Astrocyte of the cerebellum (primary cell): ENCODE measurements at regions not wholly inside any gene's neighbourhood (a gene's known extent, or its start where the extent isn't known, plus 50 kb on each side); places are given as distances from the start of the nearest gene placed in this dataset.

Source experiments
- DNase-seq: peaks from one replicate; pipeline ENCODE4 v3.0.0-alpha.2; 2011; ENCODE audit warnings: low read depth
- H3K4me3 ChIP-seq: 2 replicates; pipeline ENCODE4 v1.5.1; 2011; ENCODE audit warnings: mild to moderate bottlenecking, low read depth, low read length, moderate library complexity
- in situ Hi-C: cut with HindIII; loops from 2 replicates; pipeline ENCODE4 v1.10.0; 2017; ENCODE audit warnings: low sequenced_read_pairs
- TF ChIP-seq, protein P1 (sequence below): IDR thresholded peaks from 2 replicates; pipeline ENCODE4 v1.5.1; 2012; ENCODE audit warnings: low read length, low read depth, moderate library complexity, mild to moderate bottlenecking; ENCODE audit errors: missing control alignments

DNA sequence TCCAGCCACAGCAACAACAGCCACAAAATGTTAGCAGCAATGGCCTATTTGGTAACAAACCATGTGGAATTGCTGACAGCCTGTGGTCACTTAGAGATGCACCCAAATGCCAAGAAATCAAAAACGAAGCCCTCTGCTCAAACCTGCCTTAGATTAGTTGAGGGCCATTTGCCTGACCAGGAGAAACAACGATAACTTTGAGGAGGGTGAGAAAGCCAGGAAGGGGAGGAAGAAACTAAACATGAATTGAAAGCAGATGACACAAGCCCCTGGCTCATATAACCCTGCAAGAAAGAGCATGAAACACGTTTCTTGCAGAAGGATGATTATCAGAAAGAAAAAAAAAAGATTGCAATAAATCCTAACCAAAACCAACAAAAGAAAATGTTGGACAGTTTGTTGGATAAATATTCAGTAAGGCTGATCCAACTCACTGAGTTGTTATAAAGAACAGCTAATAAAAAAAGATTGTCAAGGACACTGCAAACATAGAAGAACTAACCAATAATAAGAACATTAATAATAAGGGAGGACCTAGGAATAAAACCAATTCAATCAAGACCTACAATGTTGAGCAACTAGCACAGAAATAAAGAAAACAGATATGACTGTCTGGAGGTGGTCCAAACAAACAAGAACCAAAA is 140.5 kb upstream of the SLC30A5 start:
- TF ChIP-seq, protein P1, sequence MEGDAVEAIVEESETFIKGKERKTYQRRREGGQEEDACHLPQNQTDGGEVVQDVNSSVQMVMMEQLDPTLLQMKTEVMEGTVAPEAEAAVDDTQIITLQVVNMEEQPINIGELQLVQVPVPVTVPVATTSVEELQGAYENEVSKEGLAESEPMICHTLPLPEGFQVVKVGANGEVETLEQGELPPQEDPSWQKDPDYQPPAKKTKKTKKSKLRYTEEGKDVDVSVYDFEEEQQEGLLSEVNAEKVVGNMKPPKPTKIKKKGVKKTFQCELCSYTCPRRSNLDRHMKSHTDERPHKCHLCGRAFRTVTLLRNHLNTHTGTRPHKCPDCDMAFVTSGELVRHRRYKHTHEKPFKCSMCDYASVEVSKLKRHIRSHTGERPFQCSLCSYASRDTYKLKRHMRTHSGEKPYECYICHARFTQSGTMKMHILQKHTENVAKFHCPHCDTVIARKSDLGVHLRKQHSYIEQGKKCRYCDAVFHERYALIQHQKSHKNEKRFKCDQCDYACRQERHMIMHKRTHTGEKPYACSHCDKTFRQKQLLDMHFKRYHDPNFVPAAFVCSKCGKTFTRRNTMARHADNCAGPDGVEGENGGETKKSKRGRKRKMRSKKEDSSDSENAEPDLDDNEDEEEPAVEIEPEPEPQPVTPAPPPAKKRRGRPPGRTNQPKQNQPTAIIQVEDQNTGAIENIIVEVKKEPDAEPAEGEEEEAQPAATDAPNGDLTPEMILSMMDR, result no peak

DNA sequence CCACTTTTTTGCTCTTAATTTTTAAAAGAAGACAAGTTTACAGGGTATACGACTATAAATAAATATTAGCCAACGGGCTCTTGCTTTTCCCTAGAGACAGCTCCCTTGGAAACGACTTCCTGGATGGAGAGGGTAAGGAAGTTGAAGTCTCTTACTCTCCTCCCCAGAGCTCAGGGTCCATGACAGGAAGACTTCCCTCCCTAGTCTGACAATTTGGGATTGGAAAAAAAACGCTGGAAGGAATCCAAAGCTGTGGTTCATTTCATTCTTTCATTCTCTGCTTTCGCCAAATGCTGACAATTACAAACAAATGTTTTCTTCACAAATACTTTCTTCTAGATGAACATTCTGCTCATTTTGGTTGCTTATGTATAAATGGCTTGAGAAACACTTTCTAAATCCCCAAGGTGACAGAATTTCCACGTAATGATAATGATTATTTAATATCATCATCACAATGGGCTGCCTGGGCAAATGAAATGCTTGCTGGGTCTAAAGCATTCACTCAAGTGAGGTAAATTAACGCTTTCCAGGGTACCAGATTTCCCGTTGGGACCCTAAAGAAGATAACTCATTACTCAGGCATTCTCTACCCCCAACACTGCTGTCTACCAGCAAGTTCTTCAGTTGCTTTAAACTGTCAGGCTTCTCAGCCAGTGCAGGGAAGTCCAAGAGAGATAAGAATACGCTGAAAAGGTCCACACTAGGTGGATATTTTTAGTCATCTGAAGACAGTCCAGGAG is 139.8 kb upstream of the SLC30A5 start:
- DNase-seq, result no peak
- in situ Hi-C loops, result no loop called here
- TF ChIP-seq, protein P1, result no peak
- no peak overlapping the region for H3K4me3 ChIP-seq

More for the DNA sequence above, 140.5 kb upstream of the SLC30A5 start:
- in situ Hi-C loops, result no loop called here
- H3K4me3 ChIP-seq, result no peak overlapping the region
- DNase-seq, result peak; percentile 50

GRCh38 chr5:68954618-68954910 is 139.2 kb upstream of the SLC30A5 start:
- no peak overlapping the region for H3K4me3 ChIP-seq
- in situ Hi-C loops, result no loop called here
- DNase-seq, result no peak
- TF ChIP-seq, protein P1, result no peak

DNA sequence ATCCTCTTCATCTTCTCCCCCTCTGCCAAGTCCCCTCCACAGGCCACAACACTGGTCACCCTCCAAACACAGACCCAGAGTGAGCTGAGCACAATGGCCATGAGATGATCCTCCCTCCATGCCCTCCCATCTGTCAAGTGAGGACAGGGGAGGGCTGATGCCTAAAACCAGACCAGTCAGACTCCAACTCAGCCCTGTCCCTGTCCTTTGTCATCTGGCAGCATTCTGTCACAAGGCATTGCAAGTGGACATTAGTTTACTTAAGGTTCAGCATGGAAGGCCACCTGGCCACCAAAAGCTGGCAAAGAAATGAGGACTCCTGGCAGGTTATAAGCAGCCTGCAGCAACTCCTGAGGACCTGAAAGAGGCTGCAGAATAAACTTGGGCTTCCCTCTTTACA is 136.2 kb upstream of the SLC30A5 start:
- TF ChIP-seq, protein P1, result no peak
- in situ Hi-C loops, result no loop called here
- H3K4me3 ChIP-seq, result no peak overlapping the region
- no peak for DNase-seq

DNA sequence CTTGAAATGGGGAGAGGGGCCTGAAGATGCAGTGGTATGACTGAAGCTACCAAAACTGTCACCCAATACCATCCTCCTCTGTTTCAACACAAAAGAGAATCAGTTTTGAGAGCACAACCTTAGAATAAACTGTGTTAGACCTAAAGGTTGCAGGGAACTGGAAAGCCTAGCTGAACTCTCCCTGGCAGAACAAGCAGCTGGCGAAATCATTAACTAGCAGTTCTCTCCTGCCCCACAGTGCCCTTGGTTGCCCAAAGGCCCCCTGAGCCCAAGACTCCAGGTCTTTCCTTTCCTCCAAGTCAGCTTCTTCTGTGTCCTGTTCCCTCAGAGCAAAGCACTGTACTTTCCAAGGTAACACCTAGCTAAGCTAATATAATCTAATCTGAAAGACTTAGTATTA is 135.4 kb upstream of the SLC30A5 start:
- TF ChIP-seq, protein P1, result no peak
- DNase-seq, result no peak
- in situ Hi-C loops, result no loop called here
- H3K4me3 ChIP-seq, result no peak overlapping the region

DNA sequence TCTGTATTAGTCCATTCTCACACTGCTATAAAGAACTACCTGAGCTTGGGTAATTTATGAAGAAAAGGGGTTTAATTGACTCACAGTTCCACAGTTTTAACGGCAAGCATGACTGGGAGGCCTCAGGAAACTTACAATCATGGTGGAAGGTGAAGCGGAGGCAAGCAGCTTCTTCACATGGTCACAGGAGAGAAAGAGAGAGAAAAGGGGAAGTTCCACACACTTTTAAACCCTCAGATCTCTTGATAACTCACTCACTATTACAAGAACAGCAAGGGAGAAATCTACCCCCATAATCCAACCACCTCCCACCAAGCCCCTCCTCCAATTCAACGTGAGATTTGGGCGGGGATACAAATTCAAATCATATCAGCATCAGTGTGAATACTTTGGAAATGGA is 133.4 kb upstream of the SLC30A5 start:
- TF ChIP-seq, protein P1, result no peak
- no peak for DNase-seq
- in situ Hi-C loops, result no loop called here
- no peak overlapping the region for H3K4me3 ChIP-seq
